ENCODE measurements at regions not wholly inside any gene's neighbourhood (a gene's known extent, or its start where the extent isn't known, plus 50 kb on each side); places are given as distances from the start of the nearest gene placed in this dataset.

DNA sequence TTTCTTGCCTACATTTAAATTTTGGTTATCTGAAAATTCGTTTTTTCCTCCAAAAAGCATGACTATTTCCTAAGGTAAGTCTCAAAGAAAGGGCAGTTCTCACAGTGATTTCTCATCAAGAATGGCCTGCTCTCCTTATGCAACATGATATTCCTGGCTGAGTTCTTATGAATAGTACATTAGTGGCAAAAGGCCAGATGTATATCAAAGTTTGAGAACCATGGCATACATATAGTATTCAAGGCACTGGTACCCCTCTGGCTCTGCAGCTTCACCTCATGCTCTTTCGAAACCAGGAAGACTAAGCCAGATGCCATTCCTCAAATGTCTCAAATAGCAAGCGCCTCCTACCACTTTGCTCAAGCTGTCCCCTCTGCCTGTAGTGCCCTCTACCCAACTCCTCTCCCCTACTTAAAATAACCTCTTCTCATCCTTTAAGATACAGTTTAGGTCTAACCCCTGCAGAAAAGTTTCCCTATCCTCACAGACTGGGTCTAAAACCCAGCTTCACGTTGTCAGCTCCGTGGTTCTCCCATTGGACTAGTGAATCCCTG lies 280.3 kb downstream of the HACE1 start:
- TF ChIP-seq, protein P1, sequence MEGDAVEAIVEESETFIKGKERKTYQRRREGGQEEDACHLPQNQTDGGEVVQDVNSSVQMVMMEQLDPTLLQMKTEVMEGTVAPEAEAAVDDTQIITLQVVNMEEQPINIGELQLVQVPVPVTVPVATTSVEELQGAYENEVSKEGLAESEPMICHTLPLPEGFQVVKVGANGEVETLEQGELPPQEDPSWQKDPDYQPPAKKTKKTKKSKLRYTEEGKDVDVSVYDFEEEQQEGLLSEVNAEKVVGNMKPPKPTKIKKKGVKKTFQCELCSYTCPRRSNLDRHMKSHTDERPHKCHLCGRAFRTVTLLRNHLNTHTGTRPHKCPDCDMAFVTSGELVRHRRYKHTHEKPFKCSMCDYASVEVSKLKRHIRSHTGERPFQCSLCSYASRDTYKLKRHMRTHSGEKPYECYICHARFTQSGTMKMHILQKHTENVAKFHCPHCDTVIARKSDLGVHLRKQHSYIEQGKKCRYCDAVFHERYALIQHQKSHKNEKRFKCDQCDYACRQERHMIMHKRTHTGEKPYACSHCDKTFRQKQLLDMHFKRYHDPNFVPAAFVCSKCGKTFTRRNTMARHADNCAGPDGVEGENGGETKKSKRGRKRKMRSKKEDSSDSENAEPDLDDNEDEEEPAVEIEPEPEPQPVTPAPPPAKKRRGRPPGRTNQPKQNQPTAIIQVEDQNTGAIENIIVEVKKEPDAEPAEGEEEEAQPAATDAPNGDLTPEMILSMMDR (IDR thresholded peaks at IDR 0.05; ENCODE audit: insufficient read depth, low read length), result no peak
- DNase-seq (ENCODE audit: low read depth), result no peak
- H3K4me3 ChIP-seq (ENCODE audit: low read depth, low read length), result no peak overlapping the region

DNA sequence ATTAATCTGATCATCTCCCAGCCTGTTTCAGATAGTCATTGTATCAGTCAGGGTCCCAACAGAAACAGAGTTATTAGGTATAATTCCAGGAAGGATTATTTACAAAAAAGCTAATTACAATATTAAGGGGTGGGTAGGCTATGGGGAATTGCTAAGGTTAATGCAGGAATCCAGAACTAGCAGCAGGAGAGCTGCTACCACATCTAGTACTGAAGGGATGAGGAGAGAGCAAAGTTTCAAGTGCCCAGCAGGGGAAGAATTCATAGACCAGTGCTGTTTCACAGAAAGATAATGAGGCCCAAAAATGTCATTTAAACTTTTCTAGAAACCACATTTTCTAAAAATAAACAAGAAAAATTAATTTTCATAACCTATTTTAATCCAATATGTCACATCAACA lies 284.2 kb downstream of the HACE1 start:
- no peak overlapping the region for H3K4me3 ChIP-seq (ENCODE audit: low read depth, low read length)
- no peak for DNase-seq (ENCODE audit: low read depth)
- TF ChIP-seq, protein P1 (IDR thresholded peaks at IDR 0.05; ENCODE audit: insufficient read depth, low read length), result no peak

DNA sequence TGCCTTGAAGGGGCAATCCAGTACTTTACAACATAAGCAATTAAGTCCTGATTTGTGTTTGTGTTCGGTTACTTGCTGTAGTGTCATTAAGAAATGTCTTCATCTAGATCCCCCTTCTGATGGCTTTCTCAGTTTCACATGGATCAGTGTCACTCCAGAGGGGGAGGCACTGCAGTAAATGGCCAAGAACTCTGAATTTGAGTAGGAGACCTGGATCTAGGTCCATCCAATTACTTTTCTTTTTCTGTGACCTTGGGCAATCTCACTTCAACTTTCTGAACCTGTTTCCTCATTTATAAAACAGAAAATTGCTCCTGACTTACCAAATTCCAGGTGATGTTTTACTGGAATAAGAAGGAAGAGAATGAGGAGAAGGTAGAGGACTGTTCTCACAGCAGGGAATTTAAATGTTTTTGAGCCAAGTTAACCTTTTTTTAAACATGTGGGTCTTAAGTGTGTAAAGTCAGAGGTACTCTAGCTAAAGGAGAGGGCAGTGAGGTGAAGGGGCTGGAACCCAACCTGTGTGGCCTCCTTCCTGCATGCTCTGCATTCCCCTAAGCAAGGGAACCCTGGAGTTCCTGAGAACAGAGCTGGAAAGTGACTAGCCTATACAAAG lies 285.5 kb downstream of the HACE1 start:
- no peak overlapping the region for H3K4me3 ChIP-seq (ENCODE audit: low read depth, low read length)
- TF ChIP-seq, protein P1 (IDR thresholded peaks at IDR 0.05; ENCODE audit: insufficient read depth, low read length), result no peak
- no peak for DNase-seq (ENCODE audit: low read depth)

DNA sequence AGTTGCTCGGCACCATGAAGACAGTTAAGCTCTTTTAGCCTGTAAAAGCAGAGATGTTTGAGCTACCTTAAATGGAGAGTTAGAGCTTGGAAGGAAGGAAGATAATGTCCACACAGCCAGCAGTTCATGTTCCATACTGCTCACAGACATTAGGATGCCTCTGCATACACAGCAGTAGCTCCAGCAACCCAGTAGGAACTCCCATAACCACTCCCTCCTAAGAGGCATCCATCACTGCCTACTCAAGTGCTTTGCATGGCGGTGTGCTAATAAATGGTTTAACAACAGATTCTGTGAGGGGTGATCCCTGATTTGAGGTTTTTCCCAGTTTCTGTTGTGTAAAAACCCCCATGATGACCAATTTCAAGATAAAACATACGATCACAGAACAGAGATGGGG lies 286.4 kb downstream of the HACE1 start:
- no peak for DNase-seq (ENCODE audit: low read depth)
- TF ChIP-seq, protein P1 (IDR thresholded peaks at IDR 0.05; ENCODE audit: insufficient read depth, low read length), result no peak

DNA sequence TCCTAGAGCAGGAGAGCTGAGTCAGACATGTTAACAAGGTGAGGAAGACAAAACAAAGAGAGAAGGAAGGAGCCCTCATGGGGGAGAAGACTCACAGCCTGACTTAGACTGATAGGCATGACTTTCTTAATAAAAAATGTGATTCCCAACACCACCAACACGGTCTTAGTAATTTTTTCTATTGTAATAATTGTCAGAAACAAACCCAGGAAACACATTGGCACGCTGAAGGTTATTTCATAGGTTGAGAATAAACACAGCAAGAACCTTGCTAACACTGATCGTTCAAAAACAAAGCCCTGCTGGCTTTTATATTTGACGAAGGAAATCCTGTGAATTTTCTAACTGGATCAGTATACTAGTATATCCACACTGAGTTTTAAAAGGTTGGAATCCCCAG lies 286.8 kb downstream of the HACE1 start:
- TF ChIP-seq, protein P1 (IDR thresholded peaks at IDR 0.05; ENCODE audit: insufficient read depth, low read length), result no peak
- H3K4me3 ChIP-seq (ENCODE audit: low read depth, low read length), result no peak overlapping the region
- DNase-seq (ENCODE audit: low read depth), result no peak

More for the DNA sequence above, 286.4 kb downstream of the HACE1 start:
- H3K4me3 ChIP-seq (ENCODE audit: low read depth, low read length), result no peak overlapping the region

DNA sequence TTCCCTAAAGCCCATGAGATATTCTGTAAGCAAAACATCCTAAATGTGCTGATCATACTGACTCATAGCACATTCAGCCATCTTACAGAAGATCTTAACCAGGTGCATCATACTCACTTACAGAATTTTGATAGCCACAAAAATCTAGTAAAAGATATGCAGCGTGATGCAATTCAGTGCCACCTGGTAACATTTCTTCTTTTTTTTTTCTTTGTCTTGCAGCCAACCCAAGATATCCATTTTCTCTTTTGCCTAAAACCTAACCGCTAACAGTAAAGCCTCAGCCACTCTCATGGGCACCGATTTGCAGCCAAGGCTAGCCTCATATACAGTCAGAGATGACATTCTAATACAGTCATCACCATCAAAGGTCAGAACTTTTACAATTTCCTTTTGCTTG lies 293.3 kb downstream of the HACE1 start:
- TF ChIP-seq, protein P1 (IDR thresholded peaks at IDR 0.05; ENCODE audit: insufficient read depth, low read length), result no peak
- H3K4me3 ChIP-seq (ENCODE audit: low read depth, low read length), result no peak overlapping the region
- no peak for DNase-seq (ENCODE audit: low read depth)

DNA sequence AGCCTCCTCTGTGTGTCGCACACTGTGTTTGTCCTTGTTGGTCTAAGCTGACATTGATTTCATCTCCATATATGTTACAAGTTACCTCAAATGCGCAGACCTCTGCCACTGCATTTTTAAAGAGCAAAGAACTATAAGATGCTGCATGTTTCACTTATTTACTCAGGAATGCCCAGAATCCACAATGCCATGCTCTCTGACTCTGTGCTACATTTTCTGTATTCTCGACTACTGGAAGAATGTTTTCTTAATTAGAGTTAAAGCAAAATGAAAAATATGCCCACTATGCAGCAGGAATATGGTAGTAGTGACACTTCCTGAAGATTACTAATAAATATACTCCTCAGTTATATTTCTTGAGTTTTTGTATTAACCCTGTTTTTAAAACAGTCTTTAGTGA lies 296.4 kb downstream of the HACE1 start:
- TF ChIP-seq, protein P1 (IDR thresholded peaks at IDR 0.05; ENCODE audit: insufficient read depth, low read length), result no peak
- no peak for DNase-seq (ENCODE audit: low read depth)
- H3K4me3 ChIP-seq (ENCODE audit: low read depth, low read length), result no peak overlapping the region
